GM12891 (cell line): ENCODE measurements at regions not wholly inside any gene's neighbourhood (a gene's known extent, or its start where the extent isn't known, plus 50 kb on each side); places are given as distances from the start of the nearest gene placed in this dataset.

ENCODE experiments used
- PAX5 ChIP-seq: IDR thresholded peaks from 2 replicates; pipeline ENCODE4 v1.6.1; 2011; ENCODE audit warnings: low read length, moderate library complexity, mild to moderate bottlenecking; ENCODE audit not compliant: insufficient read depth, severe bottlenecking
- POLR2A ChIP-seq: IDR thresholded peaks from 2 replicates; pipeline ENCODE4 v1.6.1; 2011; ENCODE audit warnings: low read depth, low read length, control low read depth
- POLR2AphosphoS5 ChIP-seq: IDR thresholded peaks from 2 replicates; pipeline ENCODE4 v1.6.1; 2011; ENCODE audit warnings: low read depth, low read length, control low read depth
- POU2F2 ChIP-seq: IDR thresholded peaks from 2 replicates; pipeline ENCODE4 v1.6.1; 2011; ENCODE audit warnings: low read depth, mild to moderate bottlenecking, control low read depth, low read length, moderate library complexity
- SPI1 ChIP-seq: IDR thresholded peaks from 2 replicates; pipeline ENCODE4 v1.6.1; 2011; ENCODE audit warnings: low read depth, low read length, control low read depth
- TAF1 ChIP-seq: IDR thresholded peaks from 2 replicates; pipeline ENCODE4 v1.6.1; 2011; ENCODE audit warnings: low read depth, low read length, control low read depth

- TF ChIP-seq POLR2AphosphoS5 (no peak), POLR2A (no peak), TAF1 (no peak), SPI1 (no peak), POU2F2 (no peak), PAX5 (no peak)
Observed at GRCh38 chr1:229832695-229833094, 206.6 kb downstream of the URB2 start.
